ENCODE measurements at regions not wholly inside any gene's neighbourhood (a gene's known extent, or its start where the extent isn't known, plus 50 kb on each side); places are given as distances from the start of the nearest gene placed in this dataset.

DNA sequence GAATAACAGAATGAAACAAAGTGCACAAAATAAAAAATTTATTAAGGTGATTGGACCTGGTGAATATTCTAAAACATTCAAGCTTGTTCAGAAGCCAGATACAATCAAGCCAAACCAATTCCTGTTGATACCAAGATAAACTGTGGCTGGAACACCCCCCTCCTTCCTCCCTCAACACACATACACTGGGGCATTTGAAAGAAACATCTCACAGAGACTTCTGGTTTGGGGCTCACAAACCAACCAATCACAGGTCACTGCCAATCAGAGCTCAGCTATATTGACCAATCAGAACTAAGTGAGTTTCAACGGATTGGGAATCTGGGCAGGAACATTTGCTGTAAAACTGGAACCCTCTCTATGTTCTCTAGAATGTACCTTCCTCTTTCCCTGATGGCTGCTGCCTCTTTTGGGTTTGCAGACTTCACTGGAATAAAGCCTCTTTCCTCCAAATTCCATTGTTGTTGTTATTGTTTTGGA lies 340.6 kb upstream of the GOLIM4 start:
- no peaks in the 10 kb centered on the region for H3K27me3 ChIP-seq (ENCODE audit: control insufficient read depth in 1 of 2, insufficient read depth in 2 of 2, low read length in 2 of 2)
- no peaks in the 10 kb centered on the region for H3K9me3 ChIP-seq (ENCODE audit: low read length)
- no peak overlapping the region for H3K4me3 ChIP-seq (ENCODE audit: low read depth in 1 of 2, low read length in 2 of 2)
- no peaks in the 10 kb centered on the region for H3K36me3 ChIP-seq (ENCODE audit: insufficient read depth, low read length)
- H3K9ac ChIP-seq (ENCODE audit: low read length): no peak overlapping the region
- no peak overlapping the region for H3K27ac ChIP-seq (ENCODE audit: low read depth, low read length)
- H3K4me1 ChIP-seq (ENCODE audit: insufficient read depth, low read length): no peaks in the 10 kb centered on the region

GRCh38 chr3:168431491-168431890 lies 335.8 kb upstream of the GOLIM4 start:
- Histone ChIP-seq H3K27ac (ENCODE audit: low read depth, low read length) (no peak overlapping the region), H3K4me3 (ENCODE audit: low read depth in 1 of 2, low read length in 2 of 2) (no peak overlapping the region), H3K27me3 (ENCODE audit: control insufficient read depth in 1 of 2, insufficient read depth in 2 of 2, low read length in 2 of 2) (no peaks in the 10 kb centered on the region)

DNA sequence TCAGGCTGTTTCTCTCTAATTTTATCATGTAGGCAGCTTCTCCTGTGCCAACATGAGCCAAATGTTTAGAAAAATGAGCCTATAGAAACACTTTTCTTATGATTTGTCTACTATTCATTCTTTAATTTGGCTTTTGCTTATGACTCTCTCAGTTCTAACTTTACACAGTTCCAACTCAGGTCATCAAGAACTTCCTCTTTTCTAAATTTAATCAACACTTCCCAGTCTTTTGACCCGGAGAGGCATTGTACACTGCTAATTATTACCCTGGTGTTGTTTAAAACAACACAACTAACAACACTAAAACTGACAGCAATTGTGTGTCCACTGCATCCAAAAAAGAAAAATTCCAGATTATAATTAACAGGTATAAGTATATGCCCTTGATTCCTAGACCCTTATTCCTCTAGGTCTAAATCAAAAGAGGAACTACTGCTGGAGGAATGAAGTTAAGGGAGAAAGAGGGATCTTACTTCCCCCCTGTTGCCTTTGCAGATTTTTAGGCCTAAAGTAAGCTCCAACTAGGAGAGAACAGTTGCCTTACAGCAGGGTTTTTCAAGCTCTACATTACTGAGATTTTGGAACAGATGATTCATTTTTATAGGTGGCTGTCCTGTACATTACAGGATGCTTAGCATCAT lies 332.2 kb upstream of the GOLIM4 start:
- H3K9ac ChIP-seq (ENCODE audit: low read length): no peak overlapping the region
- H3K4me3 ChIP-seq (ENCODE audit: low read depth in 1 of 2, low read length in 2 of 2): no peak overlapping the region
- H3K9me3 ChIP-seq (ENCODE audit: low read length): no peaks in the 10 kb centered on the region
- H3K4me1 ChIP-seq (ENCODE audit: insufficient read depth, low read length): no peaks in the 10 kb centered on the region
- no peaks in the 10 kb centered on the region for H3K27me3 ChIP-seq (ENCODE audit: control insufficient read depth in 1 of 2, insufficient read depth in 2 of 2, low read length in 2 of 2)
- H3K36me3 ChIP-seq (ENCODE audit: insufficient read depth, low read length): no peaks in the 10 kb centered on the region
- no peak overlapping the region for H3K27ac ChIP-seq (ENCODE audit: low read depth, low read length)

More at GRCh38 chr3:168431491-168431890, 335.8 kb upstream of the GOLIM4 start:
- Histone ChIP-seq H3K4me1 (ENCODE audit: insufficient read depth, low read length) (no peaks in the 10 kb centered on the region), H3K36me3 (ENCODE audit: insufficient read depth, low read length) (no peaks in the 10 kb centered on the region), H3K9ac (ENCODE audit: low read length) (no peak overlapping the region), H3K9me3 (ENCODE audit: low read length) (no peaks in the 10 kb centered on the region)

DNA sequence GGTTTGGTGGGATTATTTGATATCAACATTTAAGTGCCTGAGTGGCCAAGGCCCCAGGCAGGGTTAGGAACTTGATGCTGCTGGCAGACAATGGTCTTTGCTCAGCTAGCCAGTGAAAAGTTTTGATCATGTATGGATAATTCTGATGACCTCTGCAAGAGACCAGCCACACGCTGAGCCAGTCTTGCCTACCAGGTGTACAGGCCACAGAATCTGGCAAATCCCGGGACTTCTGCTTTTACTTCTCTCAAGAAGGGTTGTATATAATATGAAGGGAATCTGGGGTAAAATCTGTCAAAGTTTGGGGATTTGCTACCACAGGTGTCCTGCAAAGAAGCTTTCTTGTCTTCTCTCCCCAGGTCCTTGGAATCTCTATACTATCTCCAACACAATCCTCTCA lies 331.4 kb upstream of the GOLIM4 start:
- H3K36me3 ChIP-seq (ENCODE audit: insufficient read depth, low read length): no peaks in the 10 kb centered on the region
- H3K9me3 ChIP-seq (ENCODE audit: low read length): no peaks in the 10 kb centered on the region
- H3K9ac ChIP-seq (ENCODE audit: low read length): no peak overlapping the region
- no peak overlapping the region for H3K27ac ChIP-seq (ENCODE audit: low read depth, low read length)
- no peaks in the 10 kb centered on the region for H3K27me3 ChIP-seq (ENCODE audit: control insufficient read depth in 1 of 2, insufficient read depth in 2 of 2, low read length in 2 of 2)
- H3K4me1 ChIP-seq (ENCODE audit: insufficient read depth, low read length): no peaks in the 10 kb centered on the region
- H3K4me3 ChIP-seq (ENCODE audit: low read depth in 1 of 2, low read length in 2 of 2): no peak overlapping the region

DNA sequence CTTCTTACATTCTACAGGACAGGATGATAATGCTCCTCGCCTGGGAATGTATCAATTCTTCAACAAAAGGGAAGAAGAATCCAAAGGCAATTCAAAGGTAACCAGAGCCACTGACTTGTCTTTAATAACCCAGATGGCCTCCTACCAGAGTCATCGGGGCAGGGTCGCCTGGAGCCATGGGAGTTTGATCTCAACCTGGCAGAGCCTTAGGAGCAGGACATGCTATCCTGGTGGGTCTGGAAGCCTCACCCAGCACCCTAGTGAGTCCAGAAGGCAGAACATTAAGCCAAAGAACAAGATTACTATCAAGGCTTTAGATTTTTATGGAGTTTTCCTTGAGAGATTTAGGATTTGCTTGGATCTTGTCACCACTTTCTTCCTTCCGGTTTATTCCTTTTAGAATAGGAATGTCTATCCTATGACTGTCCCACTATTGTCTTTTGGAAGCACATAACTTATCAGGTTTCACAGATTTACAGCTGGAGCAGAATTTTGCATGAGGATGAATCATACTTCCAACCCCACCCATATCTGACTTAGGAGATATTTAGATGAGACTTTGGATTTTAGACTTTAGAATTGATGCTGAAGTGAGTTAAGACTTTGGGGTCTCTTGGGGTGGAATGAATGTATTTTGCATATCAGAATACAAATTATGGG lies 330.3 kb upstream of the GOLIM4 start:
- Histone ChIP-seq H3K4me3 (ENCODE audit: low read depth in 1 of 2, low read length in 2 of 2) (no peak overlapping the region), H3K36me3 (ENCODE audit: insufficient read depth, low read length) (no peaks in the 10 kb centered on the region), H3K27me3 (ENCODE audit: control insufficient read depth in 1 of 2, insufficient read depth in 2 of 2, low read length in 2 of 2) (no peaks in the 10 kb centered on the region), H3K9me3 (ENCODE audit: low read length) (no peaks in the 10 kb centered on the region), H3K9ac (ENCODE audit: low read length) (no peak overlapping the region), H3K4me1 (ENCODE audit: insufficient read depth, low read length) (no peaks in the 10 kb centered on the region), H3K27ac (ENCODE audit: low read depth, low read length) (no peak overlapping the region)

- H3K36me3 ChIP-seq (ENCODE audit: insufficient read depth, low read length): no peaks in the 10 kb centered on the region
- no peak overlapping the region for H3K27ac ChIP-seq (ENCODE audit: low read depth, low read length)
- H3K4me1 ChIP-seq (ENCODE audit: insufficient read depth, low read length): no peaks in the 10 kb centered on the region
- H3K9me3 ChIP-seq (ENCODE audit: low read length): no peaks in the 10 kb centered on the region
- no peaks in the 10 kb centered on the region for H3K27me3 ChIP-seq (ENCODE audit: control insufficient read depth in 1 of 2, insufficient read depth in 2 of 2, low read length in 2 of 2)
- H3K9ac ChIP-seq (ENCODE audit: low read length): no peak overlapping the region
- no peak overlapping the region for H3K4me3 ChIP-seq (ENCODE audit: low read depth in 1 of 2, low read length in 2 of 2)
These were observed 328.5 kb upstream of the GOLIM4 start for GRCh38 chr3:168424059-168424734.

DNA sequence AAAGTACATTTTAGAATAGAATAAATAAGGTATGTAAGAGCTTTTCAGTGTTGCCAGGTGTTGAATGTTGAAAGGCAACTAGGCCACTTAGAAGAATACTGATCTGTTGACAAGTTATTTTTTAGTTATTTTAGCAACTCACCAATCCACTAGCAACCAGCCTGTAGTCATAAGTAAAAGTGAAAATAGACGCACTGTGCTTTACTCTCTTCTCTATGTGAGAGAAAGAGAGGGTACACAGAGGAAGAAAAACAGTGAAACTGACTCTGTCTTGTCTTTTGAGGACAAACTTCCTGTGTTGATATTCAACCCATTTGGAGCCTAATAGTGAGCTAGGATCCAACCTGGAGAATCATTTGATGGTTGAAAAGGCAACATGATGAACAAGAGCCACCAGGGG lies 327.1 kb upstream of the GOLIM4 start:
- no peaks in the 10 kb centered on the region for H3K27me3 ChIP-seq (ENCODE audit: control insufficient read depth in 1 of 2, insufficient read depth in 2 of 2, low read length in 2 of 2)

DNA sequence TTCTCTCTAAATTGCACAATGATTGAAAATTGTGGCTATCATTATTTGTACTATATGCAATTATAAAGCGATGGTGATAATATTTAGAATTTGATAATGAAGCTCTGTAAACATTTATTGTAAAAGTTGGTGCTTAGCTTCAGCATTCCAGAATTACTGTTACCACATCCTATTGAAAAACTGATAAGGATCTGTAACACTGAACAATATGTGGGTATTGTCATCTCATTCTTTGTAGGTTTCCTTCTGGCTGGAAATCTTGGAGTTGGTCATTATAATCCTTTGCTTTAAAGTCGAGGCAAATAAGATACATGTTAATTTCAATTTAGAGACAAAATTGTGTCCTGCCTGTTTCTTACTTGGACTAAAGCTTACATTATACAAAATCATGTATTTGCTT lies 323.4 kb upstream of the GOLIM4 start:
- no peaks in the 10 kb centered on the region for H3K36me3 ChIP-seq (ENCODE audit: insufficient read depth, low read length)
- H3K9me3 ChIP-seq (ENCODE audit: low read length): no peaks in the 10 kb centered on the region
- no peaks in the 10 kb centered on the region for H3K4me1 ChIP-seq (ENCODE audit: insufficient read depth, low read length)
- H3K27me3 ChIP-seq (ENCODE audit: control insufficient read depth in 1 of 2, insufficient read depth in 2 of 2, low read length in 2 of 2): no peaks in the 10 kb centered on the region
- no peak overlapping the region for H3K27ac ChIP-seq (ENCODE audit: low read depth, low read length)
- no peak overlapping the region for H3K9ac ChIP-seq (ENCODE audit: low read length)
- no peak overlapping the region for H3K4me3 ChIP-seq (ENCODE audit: low read depth in 1 of 2, low read length in 2 of 2)

More for the DNA sequence above, 327.1 kb upstream of the GOLIM4 start:
- no peaks in the 10 kb centered on the region for H3K4me1 ChIP-seq (ENCODE audit: insufficient read depth, low read length)
- no peaks in the 10 kb centered on the region for H3K36me3 ChIP-seq (ENCODE audit: insufficient read depth, low read length)
- no peak overlapping the region for H3K9ac ChIP-seq (ENCODE audit: low read length)
- H3K27ac ChIP-seq (ENCODE audit: low read depth, low read length): no peak overlapping the region
- H3K9me3 ChIP-seq (ENCODE audit: low read length): no peaks in the 10 kb centered on the region
- no peak overlapping the region for H3K4me3 ChIP-seq (ENCODE audit: low read depth in 1 of 2, low read length in 2 of 2)

DNA sequence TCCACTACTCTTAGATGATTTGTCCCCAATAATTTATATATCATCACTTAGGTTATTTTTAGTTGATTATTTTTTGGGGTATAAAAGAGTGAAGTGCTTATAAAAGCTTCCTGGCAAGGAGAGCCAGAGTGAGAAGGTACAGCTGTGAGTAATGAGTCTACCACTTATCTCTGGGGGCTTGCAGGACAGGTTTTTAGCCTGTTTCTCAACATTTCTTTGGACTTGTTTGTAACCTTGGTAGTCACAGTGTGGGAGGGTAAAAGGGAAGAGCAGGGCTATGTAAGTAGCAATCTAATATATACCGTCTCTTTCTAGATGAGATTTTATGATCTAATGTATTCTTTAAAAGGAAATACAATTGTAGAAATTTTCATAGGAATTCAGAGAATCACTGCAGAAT lies 321.3 kb upstream of the GOLIM4 start:
- H3K4me1 ChIP-seq (ENCODE audit: insufficient read depth, low read length): no peaks in the 10 kb centered on the region
- no peak overlapping the region for H3K4me3 ChIP-seq (ENCODE audit: low read depth in 1 of 2, low read length in 2 of 2)
- H3K36me3 ChIP-seq (ENCODE audit: insufficient read depth, low read length): no peaks in the 10 kb centered on the region
- no peaks in the 10 kb centered on the region for H3K27me3 ChIP-seq (ENCODE audit: control insufficient read depth in 1 of 2, insufficient read depth in 2 of 2, low read length in 2 of 2)
- no peaks in the 10 kb centered on the region for H3K9me3 ChIP-seq (ENCODE audit: low read length)
- no peak overlapping the region for H3K9ac ChIP-seq (ENCODE audit: low read length)
- H3K27ac ChIP-seq (ENCODE audit: low read depth, low read length): no peak overlapping the region

GRCh38 chr3:168416446-168416845 lies 320.7 kb upstream of the GOLIM4 start:
- Histone ChIP-seq H3K27me3 (ENCODE audit: control insufficient read depth in 1 of 2, insufficient read depth in 2 of 2, low read length in 2 of 2) (no peaks in the 10 kb centered on the region), H3K9me3 (ENCODE audit: low read length) (no peaks in the 10 kb centered on the region), H3K4me1 (ENCODE audit: insufficient read depth, low read length) (no peaks in the 10 kb centered on the region)

DNA sequence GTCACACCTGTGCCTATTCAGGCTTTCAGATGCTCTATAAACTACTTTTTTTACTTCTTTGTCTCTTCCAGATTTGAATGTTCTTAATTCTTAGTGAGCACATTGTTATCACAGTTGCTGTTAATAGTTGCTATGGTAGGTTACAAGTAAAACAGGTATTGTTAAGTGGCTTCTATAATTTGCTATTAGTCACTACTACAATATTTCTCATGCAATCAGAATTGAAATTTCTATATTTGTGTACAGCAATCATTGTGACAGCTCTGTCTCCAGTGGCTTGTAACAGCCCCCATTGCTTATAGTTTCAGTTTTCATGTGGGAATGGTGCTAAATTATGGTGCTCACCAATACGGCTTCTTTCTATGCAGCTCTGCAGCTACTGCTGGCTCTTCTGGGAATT lies 318.4 kb upstream of the GOLIM4 start:
- Histone ChIP-seq H3K36me3 (ENCODE audit: insufficient read depth, low read length) (no peaks in the 10 kb centered on the region), H3K4me1 (ENCODE audit: insufficient read depth, low read length) (no peaks in the 10 kb centered on the region), H3K27ac (ENCODE audit: low read depth, low read length) (no peak overlapping the region), H3K27me3 (ENCODE audit: control insufficient read depth in 1 of 2, insufficient read depth in 2 of 2, low read length in 2 of 2) (no peaks in the 10 kb centered on the region), H3K9me3 (ENCODE audit: low read length) (no peaks in the 10 kb centered on the region), H3K9ac (ENCODE audit: low read length) (no peak overlapping the region), H3K4me3 (ENCODE audit: low read depth in 1 of 2, low read length in 2 of 2) (no peak overlapping the region)

More at GRCh38 chr3:168416446-168416845, 320.7 kb upstream of the GOLIM4 start:
- Histone ChIP-seq H3K36me3 (ENCODE audit: insufficient read depth, low read length) (no peaks in the 10 kb centered on the region), H3K4me3 (ENCODE audit: low read depth in 1 of 2, low read length in 2 of 2) (no peak overlapping the region), H3K27ac (ENCODE audit: low read depth, low read length) (no peak overlapping the region), H3K9ac (ENCODE audit: low read length) (no peak overlapping the region)
